PC-3 (cell line): ENCODE measurements at regions not wholly inside any gene's neighbourhood (a gene's known extent, or its start where the extent isn't known, plus 50 kb on each side); places are given as distances from the start of the nearest gene placed in this dataset.

ENCODE experiments used
- EZH2 ChIP-seq: fragments of 300-600 bp; sonication (generic); IDR thresholded peaks from one replicate; pipeline ENCODE4 v1.6.1; 2017; ENCODE audit warnings: antibody characterized with exemption, mild to moderate bottlenecking, low read length; ENCODE audit not compliant: unreplicated experiment
- TF ChIP-seq, protein P1 (sequence below): fragments of 300-600 bp; sonication (generic); conservative IDR thresholded peaks from 2 replicates; pipeline ENCODE4 v1.5.1; 2017; ENCODE audit warnings: antibody characterized with exemption, low read depth, mild to moderate bottlenecking, low read length

DNA sequence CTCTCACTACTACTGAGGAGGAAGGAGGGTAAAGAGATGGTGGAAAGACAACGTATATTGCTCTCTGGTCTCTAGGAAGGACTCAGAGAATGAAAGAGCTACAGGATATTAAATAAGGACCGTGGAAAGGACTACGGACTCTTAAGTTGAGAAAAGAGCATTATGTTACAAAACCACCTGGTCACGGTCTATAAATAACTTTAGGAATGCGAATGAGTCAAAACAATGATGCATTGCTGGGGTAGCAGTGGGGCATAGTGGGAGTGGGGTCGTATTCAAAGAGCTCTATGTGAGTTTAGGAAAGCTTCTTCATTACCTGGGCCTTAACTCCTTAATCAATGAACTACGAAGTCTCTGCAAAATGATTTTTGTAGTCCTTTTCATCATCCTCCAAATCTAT is 295.7 kb upstream of the SOX14 start:
- TF ChIP-seq, protein P1, sequence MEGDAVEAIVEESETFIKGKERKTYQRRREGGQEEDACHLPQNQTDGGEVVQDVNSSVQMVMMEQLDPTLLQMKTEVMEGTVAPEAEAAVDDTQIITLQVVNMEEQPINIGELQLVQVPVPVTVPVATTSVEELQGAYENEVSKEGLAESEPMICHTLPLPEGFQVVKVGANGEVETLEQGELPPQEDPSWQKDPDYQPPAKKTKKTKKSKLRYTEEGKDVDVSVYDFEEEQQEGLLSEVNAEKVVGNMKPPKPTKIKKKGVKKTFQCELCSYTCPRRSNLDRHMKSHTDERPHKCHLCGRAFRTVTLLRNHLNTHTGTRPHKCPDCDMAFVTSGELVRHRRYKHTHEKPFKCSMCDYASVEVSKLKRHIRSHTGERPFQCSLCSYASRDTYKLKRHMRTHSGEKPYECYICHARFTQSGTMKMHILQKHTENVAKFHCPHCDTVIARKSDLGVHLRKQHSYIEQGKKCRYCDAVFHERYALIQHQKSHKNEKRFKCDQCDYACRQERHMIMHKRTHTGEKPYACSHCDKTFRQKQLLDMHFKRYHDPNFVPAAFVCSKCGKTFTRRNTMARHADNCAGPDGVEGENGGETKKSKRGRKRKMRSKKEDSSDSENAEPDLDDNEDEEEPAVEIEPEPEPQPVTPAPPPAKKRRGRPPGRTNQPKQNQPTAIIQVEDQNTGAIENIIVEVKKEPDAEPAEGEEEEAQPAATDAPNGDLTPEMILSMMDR = no peak
- TF ChIP-seq EZH2 = no peak
